Middle frontal gyrus (tissue), 1 donor: ENCODE measurements at regions not wholly inside any gene's neighbourhood (a gene's known extent, or its start where the extent isn't known, plus 50 kb on each side); places are given as distances from the start of the nearest gene placed in this dataset.

ENCODE experiments used
- DNase-seq: peaks from one replicate; pipeline ENCODE4 v3.0.0-alpha.2; 2015; ENCODE audit warnings: low spot score; ENCODE audit errors: extremely low spot score

GRCh38 chr1:29532285-29532684, 296.0 kb downstream of the PTPRU start:
- no peak for DNase-seq

- no peak for DNase-seq
Observed at GRCh38 chr1:29531596-29531995, 295.3 kb downstream of the PTPRU start.

- no peak for DNase-seq
Observed at GRCh38 chr1:29529677-29530278, 293.5 kb downstream of the PTPRU start.

GRCh38 chr1:29527314-29528004, 291.1 kb downstream of the PTPRU start:
- no peak for DNase-seq

- no peak for DNase-seq
Observed at GRCh38 chr1:29525941-29526340, 289.6 kb downstream of the PTPRU start.

GRCh38 chr1:29524285-29525065, 288.2 kb downstream of the PTPRU start:
- DNase-seq, result no peak

GRCh38 chr1:29523576-29523975, 287.3 kb downstream of the PTPRU start:
- DNase-seq, result no peak

- no peak for DNase-seq
Observed at GRCh38 chr1:29523136-29523535, 286.8 kb downstream of the PTPRU start.

GRCh38 chr1:29521811-29522580, 285.7 kb downstream of the PTPRU start:
- DNase-seq, result no peak

- DNase-seq, result no peak
Observed at GRCh38 chr1:29521438-29521715, 285.1 kb downstream of the PTPRU start.

- no peak for DNase-seq
Observed at GRCh38 chr1:29520571-29521437, 284.5 kb downstream of the PTPRU start.

- no peak for DNase-seq
Observed at GRCh38 chr1:29519788-29520110, 283.4 kb downstream of the PTPRU start.

- DNase-seq, result no peak
Observed at GRCh38 chr1:29519108-29519787, 282.9 kb downstream of the PTPRU start.

- no peak for DNase-seq
Observed at GRCh38 chr1:29518183-29518835, 282.0 kb downstream of the PTPRU start.

- DNase-seq, result no peak
Observed at GRCh38 chr1:29517251-29518086, 281.1 kb downstream of the PTPRU start.

- DNase-seq, result no peak
Observed at GRCh38 chr1:29516063-29516820, 279.9 kb downstream of the PTPRU start.

- DNase-seq, result no peak
Observed at GRCh38 chr1:29515170-29515955, 279.0 kb downstream of the PTPRU start.
